HepG2 (cell line): ENCODE measurements at regions not wholly inside any gene's neighbourhood (a gene's known extent, or its start where the extent isn't known, plus 50 kb on each side); places are given as distances from the start of the nearest gene placed in this dataset.
A peak's percentile ranks its signal among the peaks of the same experiment; 100 is the strongest.

Experiments used
- ARHGAP35 ChIP-seq: sonication (generic); formaldehyde crosslinking; IDR thresholded peaks from 2 replicates; pipeline ENCODE4 v1.9.0; 2022; ENCODE audit warnings: mild to moderate bottlenecking, inconsistent platforms, moderate library complexity, missing genetic modification reagents, borderline replicate concordance
- CCDC6 ChIP-seq: sonication (generic); formaldehyde crosslinking; IDR thresholded peaks from 2 replicates; pipeline ENCODE4 v1.8.1; 2022; ENCODE audit warnings: mild to moderate bottlenecking, missing genetic modification reagents, moderate library complexity
- CEBPG ChIP-seq: IDR thresholded peaks from 2 replicates; pipeline ENCODE4 v1.6.1; 2016
- DBP ChIP-seq: sonication (generic); formaldehyde crosslinking; IDR thresholded peaks from 2 replicates; pipeline ENCODE4 v1.4.0; 2020; ENCODE audit warnings: missing genetic modification reagents; ENCODE audit errors: not compliant biosample characterization
- ELF3 ChIP-seq: IDR thresholded peaks from 2 replicates; pipeline ENCODE4 v1.6.1; 2016; ENCODE audit warnings: missing genetic modification reagents, missing compliant biosample characterization
- FOXA1 ChIP-seq, 2 experiments: fragments of 450-650 bp in 1 of 2; sonication (generic) in 1 of 2; formaldehyde crosslinking in 1 of 2; IDR thresholded peaks; 2 replicates each; pipeline versions ENCODE4 v1.4.0 to v1.6.1; 2016 to 2020; ENCODE audit warnings: missing genetic modification reagents in 1 of 2
- GABPB1 ChIP-seq: IDR thresholded peaks from 2 replicates; pipeline ENCODE4 v1.6.1; 2016; ENCODE audit warnings: mild to moderate bottlenecking, missing genetic modification reagents, moderate library complexity, missing compliant biosample characterization
- IKZF1 ChIP-seq: fragments of 450-650 bp; IDR thresholded peaks from 2 replicates; pipeline ENCODE4 v1.7.1; 2016
- MED1 ChIP-seq: sonication (generic); formaldehyde crosslinking; IDR thresholded peaks from 2 replicates; pipeline ENCODE4 v1.4.0; 2020; ENCODE audit warnings: missing genetic modification reagents
- NONO ChIP-seq, 2 experiments: fragments of 450-650 bp in 1 of 2; sonication (generic) in 1 of 2; formaldehyde crosslinking in 1 of 2; IDR thresholded peaks in 1 of 2; conservative IDR thresholded peaks in 1 of 2; 2 replicates each; pipeline versions ENCODE4 v1.6.1 to v1.8.0; 2017 to 2022; ENCODE audit warnings: mild to moderate bottlenecking in 1 of 2, missing genetic modification reagents in 1 of 2, moderate library complexity in 1 of 2
- PHF8 ChIP-seq: sonication (generic); formaldehyde crosslinking; IDR thresholded peaks from 2 replicates; pipeline ENCODE4 v1.5.0; 2020; ENCODE audit warnings: missing genetic modification reagents
- RFX1 ChIP-seq: fragments of 450-650 bp; IDR thresholded peaks from 2 replicates; pipeline ENCODE4 v1.6.1; 2017
- SALL1 ChIP-seq: sonication (generic); formaldehyde crosslinking; IDR thresholded peaks from 2 replicates; pipeline ENCODE4 v1.8.0; 2022; ENCODE audit warnings: mild to moderate bottlenecking, missing genetic modification reagents
- SALL2 ChIP-seq: sonication (generic); formaldehyde crosslinking; IDR thresholded peaks from 2 replicates; pipeline ENCODE4 v1.8.1; 2023; ENCODE audit warnings: mild to moderate bottlenecking, missing genetic modification reagents, inconsistent platforms
- SOX5 ChIP-seq: IDR thresholded peaks from 2 replicates; pipeline ENCODE4 v1.6.1; 2016; ENCODE audit warnings: borderline replicate concordance
- TP53 ChIP-seq: sonication (generic); formaldehyde crosslinking; conservative IDR thresholded peaks from 2 replicates; pipeline ENCODE4 v1.4.0; 2020; ENCODE audit warnings: missing genetic modification reagents
- ZNF335 ChIP-seq: sonication (generic); formaldehyde crosslinking; IDR thresholded peaks from 2 replicates; pipeline ENCODE4 v1.4.0; 2020; ENCODE audit warnings: missing genetic modification reagents
- ZNF687 ChIP-seq: sonication (generic); formaldehyde crosslinking; IDR thresholded peaks from 2 replicates; pipeline ENCODE4 v1.5.1; 2020; ENCODE audit warnings: mild to moderate bottlenecking, missing genetic modification reagents, moderate library complexity
- ZNF7 ChIP-seq: IDR thresholded peaks from 2 replicates; pipeline ENCODE4 v1.6.1; 2016; ENCODE audit warnings: missing biosample characterization, missing genetic modification reagents
- ZNF782 ChIP-seq: sonication (generic); formaldehyde crosslinking; IDR thresholded peaks from 2 replicates; pipeline ENCODE4 v1.4.0; 2020; ENCODE audit warnings: missing genetic modification reagents, mild to moderate bottlenecking, borderline replicate concordance
- ZNF883 ChIP-seq: sonication (generic); formaldehyde crosslinking; IDR thresholded peaks from 2 replicates; pipeline ENCODE4 v1.5.1; 2020; ENCODE audit warnings: mild to moderate bottlenecking, missing genetic modification reagents; ENCODE audit errors: not compliant biosample characterization
- TF ChIP-seq, protein P1 (sequence below): sonication (generic); formaldehyde crosslinking; IDR thresholded peaks from 2 replicates; pipeline ENCODE4 v1.5.0; 2020; ENCODE audit warnings: missing genetic modification reagents

DNA sequence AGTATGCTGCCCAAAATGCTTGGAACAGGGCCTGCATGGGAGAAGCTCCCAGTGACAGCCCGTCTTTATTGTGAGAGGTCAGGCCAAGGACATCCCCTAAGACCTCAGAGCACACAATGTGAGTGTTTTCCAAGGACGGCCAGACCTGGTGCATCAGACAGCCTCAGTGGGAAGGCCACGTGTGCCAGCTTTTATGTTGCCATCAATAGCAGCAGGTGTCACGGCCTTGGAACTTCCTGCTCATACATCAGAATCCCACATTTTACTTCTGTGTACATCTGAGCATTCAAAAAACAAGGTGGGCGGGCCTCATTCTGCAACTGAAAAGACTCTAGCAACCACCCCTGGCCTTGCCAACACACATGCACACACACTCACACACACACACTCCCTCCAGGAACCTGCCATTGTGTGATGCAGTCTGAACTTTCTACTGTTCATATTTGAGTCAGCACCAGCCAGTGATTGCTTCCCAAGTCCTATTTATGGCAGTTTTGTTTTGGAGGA lies 753.1 kb upstream of the TBX3 start (continued):
- no peak for TF ChIP-seq NONO (IDR thresholded peaks at IDR 0.05)
- no peak for TF ChIP-seq NONO (CRISPR knock-in tag; conservative IDR thresholded peaks at IDR 0.05)
- no peak for TF ChIP-seq TP53
- TF ChIP-seq ZNF782 (CRISPR knock-in tag) = no peak
- TF ChIP-seq ARHGAP35 (CRISPR knock-in tag) = 0 out of 2 replicates have a peak, but pooled peaks have one; percentile 44
- TF ChIP-seq DBP (CRISPR knock-in tag) = no peak
- peak; percentile 35 for TF ChIP-seq ZNF883 (CRISPR knock-in tag)
- TF ChIP-seq MED1 (CRISPR knock-in tag) = peak; percentile 92
- peak; percentile 79 for TF ChIP-seq ZNF687 (CRISPR knock-in tag)
- TF ChIP-seq FOXA1 (IDR thresholded peaks at IDR 0.05) = no peak
- TF ChIP-seq FOXA1 (CRISPR knock-in tag; IDR thresholded peaks at IDR 0.05) = peak; percentile 59
- peak; percentile 33; the same call in 1 of the 2 replicates for TF ChIP-seq GABPB1
- TF ChIP-seq PHF8 (CRISPR knock-in tag) = no peak
- 0 out of 2 replicates have a peak, but pooled peaks have one; percentile 57 for TF ChIP-seq ZNF335 (CRISPR knock-in tag)
- TF ChIP-seq CCDC6 (CRISPR knock-in tag) = 0 out of 2 replicates have a peak, but pooled peaks have one; percentile 61
- 0 out of 2 replicates have a peak, but pooled peaks have one; percentile 68 for TF ChIP-seq SALL2 (CRISPR knock-in tag)
- peak; percentile 64; the same call in 1 of the 2 replicates for TF ChIP-seq ZNF7 (CRISPR knock-in tag)
- TF ChIP-seq CEBPG (CRISPR knock-in tag) = peak; percentile 25; the same call in 1 of the 2 replicates
- TF ChIP-seq SOX5 = peak; percentile 81
- TF ChIP-seq, protein P1, sequence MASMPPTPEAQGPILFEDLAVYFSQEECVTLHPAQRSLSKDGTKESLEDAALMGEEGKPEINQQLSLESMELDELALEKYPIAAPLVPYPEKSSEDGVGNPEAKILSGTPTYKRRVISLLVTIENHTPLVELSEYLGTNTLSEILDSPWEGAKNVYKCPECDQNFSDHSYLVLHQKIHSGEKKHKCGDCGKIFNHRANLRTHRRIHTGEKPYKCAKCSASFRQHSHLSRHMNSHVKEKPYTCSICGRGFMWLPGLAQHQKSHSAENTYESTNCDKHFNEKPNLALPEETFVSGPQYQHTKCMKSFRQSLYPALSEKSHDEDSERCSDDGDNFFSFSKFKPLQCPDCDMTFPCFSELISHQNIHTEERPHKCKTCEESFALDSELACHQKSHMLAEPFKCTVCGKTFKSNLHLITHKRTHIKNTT = no peak
- TF ChIP-seq ELF3 = peak; percentile 92
- TF ChIP-seq IKZF1 = no peak
- no peak for TF ChIP-seq RFX1
- peak; percentile 95 for TF ChIP-seq SALL1
